Left ventricle myocardium inferior (tissue), 1 donor: ENCODE measurements at regions not wholly inside any gene's neighbourhood (a gene's known extent, or its start where the extent isn't known, plus 50 kb on each side); places are given as distances from the start of the nearest gene placed in this dataset.

Experiments
- DNase-seq: peaks from one replicate; pipeline ENCODE4 v3.0.0-alpha.2; 2020
- H3K27ac ChIP-seq: fragments of 200-600 bp; replicated peaks from 2 replicates; pipeline ENCODE4 v1.8.0; 2021
- H3K27me3 ChIP-seq: fragments of 200-600 bp; 2 replicates; pipeline ENCODE4 v1.8.0; 2021; ENCODE audit warnings: low read depth
- H3K36me3 ChIP-seq: fragments of 200-600 bp; 2 replicates; pipeline ENCODE4 v1.8.0; 2021
- H3K4me1 ChIP-seq: fragments of 200-600 bp; 2 replicates; pipeline ENCODE4 v1.8.0; 2021
- H3K4me3 ChIP-seq: fragments of 200-600 bp; 2 replicates; pipeline ENCODE4 v1.8.0; 2021; ENCODE audit warnings: mild to moderate bottlenecking, moderate library complexity
- H3K9me3 ChIP-seq: fragments of 200-600 bp; replicated peaks from 2 replicates; pipeline ENCODE4 v1.8.0; 2021
- intact Hi-C: fragments of 100-400 bp; cut with micrococcal nuclease; formaldehyde crosslinking; loops from one replicate; pipeline ENCODE4 v1.11.0; 2022
- TF ChIP-seq, protein P1 (sequence below): fragments of 200-600 bp; IDR thresholded peaks from 2 replicates; pipeline ENCODE4 v1.8.0; 2021; ENCODE audit warnings: antibody characterized with exemption, mild to moderate bottlenecking, borderline replicate concordance
- donor health status: DM: no; HTN: yes; CAD: no; lungs with severe emphysema.

- no peaks in the 10 kb centered on the region for H3K4me1 ChIP-seq
- H3K9me3 ChIP-seq = peaks cover 4% of the 10 kb centered on the region
- no peaks in the 10 kb centered on the region for H3K36me3 ChIP-seq
- H3K27ac ChIP-seq = no peak overlapping the region
- DNase-seq = no peak
- TF ChIP-seq, protein P1, sequence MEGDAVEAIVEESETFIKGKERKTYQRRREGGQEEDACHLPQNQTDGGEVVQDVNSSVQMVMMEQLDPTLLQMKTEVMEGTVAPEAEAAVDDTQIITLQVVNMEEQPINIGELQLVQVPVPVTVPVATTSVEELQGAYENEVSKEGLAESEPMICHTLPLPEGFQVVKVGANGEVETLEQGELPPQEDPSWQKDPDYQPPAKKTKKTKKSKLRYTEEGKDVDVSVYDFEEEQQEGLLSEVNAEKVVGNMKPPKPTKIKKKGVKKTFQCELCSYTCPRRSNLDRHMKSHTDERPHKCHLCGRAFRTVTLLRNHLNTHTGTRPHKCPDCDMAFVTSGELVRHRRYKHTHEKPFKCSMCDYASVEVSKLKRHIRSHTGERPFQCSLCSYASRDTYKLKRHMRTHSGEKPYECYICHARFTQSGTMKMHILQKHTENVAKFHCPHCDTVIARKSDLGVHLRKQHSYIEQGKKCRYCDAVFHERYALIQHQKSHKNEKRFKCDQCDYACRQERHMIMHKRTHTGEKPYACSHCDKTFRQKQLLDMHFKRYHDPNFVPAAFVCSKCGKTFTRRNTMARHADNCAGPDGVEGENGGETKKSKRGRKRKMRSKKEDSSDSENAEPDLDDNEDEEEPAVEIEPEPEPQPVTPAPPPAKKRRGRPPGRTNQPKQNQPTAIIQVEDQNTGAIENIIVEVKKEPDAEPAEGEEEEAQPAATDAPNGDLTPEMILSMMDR = no peak
- intact Hi-C loops = no loop called here
- no peaks in the 10 kb centered on the region for H3K27me3 ChIP-seq
- no peak overlapping the region for H3K4me3 ChIP-seq
Observed at GRCh38 chr18:71831039-71831438, 713.1 kb downstream of the CBLN2 start.

- Histone ChIP-seq H3K36me3 (no peaks in the 10 kb centered on the region), H3K4me3 (no peak overlapping the region), H3K27ac (no peak overlapping the region), H3K4me1 (no peaks in the 10 kb centered on the region), H3K9me3 (peaks cover 11% of the 10 kb centered on the region), H3K27me3 (no peaks in the 10 kb centered on the region)
- TF ChIP-seq, protein P1 = no peak
- DNase-seq = no peak
- intact Hi-C loops = no loop called here
Observed at GRCh38 chr18:71827301-71827700, 716.8 kb downstream of the CBLN2 start.

GRCh38 chr18:71815305-71815704, 728.8 kb downstream of the CBLN2 start:
- no peaks in the 10 kb centered on the region for H3K4me1 ChIP-seq
- H3K27me3 ChIP-seq = no peaks in the 10 kb centered on the region
- no peak for DNase-seq
- intact Hi-C loops = no loop called here
- no peaks in the 10 kb centered on the region for H3K36me3 ChIP-seq
- H3K4me3 ChIP-seq = no peak overlapping the region
- TF ChIP-seq, protein P1 = no peak
- H3K27ac ChIP-seq = no peak overlapping the region
- peaks cover 18% of the 10 kb centered on the region for H3K9me3 ChIP-seq

GRCh38 chr18:71809711-71810110, 734.4 kb downstream of the CBLN2 start:
- H3K4me1 ChIP-seq = no peaks in the 10 kb centered on the region
- peaks cover 16% of the 10 kb centered on the region for H3K9me3 ChIP-seq
- no peak overlapping the region for H3K4me3 ChIP-seq
- no peaks in the 10 kb centered on the region for H3K36me3 ChIP-seq
- H3K27ac ChIP-seq = no peak overlapping the region
- no peak for DNase-seq
- H3K27me3 ChIP-seq = no peaks in the 10 kb centered on the region
- intact Hi-C loops = no loop called here
- TF ChIP-seq, protein P1 = no peak

- H3K4me3 ChIP-seq = no peak overlapping the region
- intact Hi-C loops = no loop called here
- no peak for DNase-seq
- TF ChIP-seq, protein P1 = no peak
- H3K9me3 ChIP-seq = peaks cover 13% of the 10 kb centered on the region
- no peaks in the 10 kb centered on the region for H3K4me1 ChIP-seq
- no peaks in the 10 kb centered on the region for H3K27me3 ChIP-seq
- no peak overlapping the region for H3K27ac ChIP-seq
- H3K36me3 ChIP-seq = no peaks in the 10 kb centered on the region
Observed at GRCh38 chr18:71808616-71809015, 735.5 kb downstream of the CBLN2 start.

- H3K27ac ChIP-seq = no peak overlapping the region
- no peak for DNase-seq
- no peaks in the 10 kb centered on the region for H3K4me1 ChIP-seq
- H3K27me3 ChIP-seq = no peaks in the 10 kb centered on the region
- TF ChIP-seq, protein P1 = no peak
- intact Hi-C loops = no loop called here
- no peak overlapping the region for H3K4me3 ChIP-seq
- no peaks in the 10 kb centered on the region for H3K36me3 ChIP-seq
- peaks cover 13% of the 10 kb centered on the region for H3K9me3 ChIP-seq
Observed at GRCh38 chr18:71807586-71807985, 736.6 kb downstream of the CBLN2 start.
